PC-9 (cell line): ENCODE measurements at regions not wholly inside any gene's neighbourhood (a gene's known extent, or its start where the extent isn't known, plus 50 kb on each side); places are given as distances from the start of the nearest gene placed in this dataset.

Experiments
- EZH2 ChIP-seq: fragments of 200-600 bp; sonication (generic); IDR thresholded peaks from 2 replicates; pipeline ENCODE4 v1.8.0; 2017; ENCODE audit warnings: antibody characterized with exemption, low read depth
- TF ChIP-seq, protein P1 (sequence below): fragments of 200-600 bp; sonication (generic); conservative IDR thresholded peaks from 2 replicates; pipeline ENCODE4 v1.6.1; 2017; ENCODE audit warnings: mixed run types, antibody characterized with exemption, mild to moderate bottlenecking, moderate library complexity

- TF ChIP-seq, protein P1, sequence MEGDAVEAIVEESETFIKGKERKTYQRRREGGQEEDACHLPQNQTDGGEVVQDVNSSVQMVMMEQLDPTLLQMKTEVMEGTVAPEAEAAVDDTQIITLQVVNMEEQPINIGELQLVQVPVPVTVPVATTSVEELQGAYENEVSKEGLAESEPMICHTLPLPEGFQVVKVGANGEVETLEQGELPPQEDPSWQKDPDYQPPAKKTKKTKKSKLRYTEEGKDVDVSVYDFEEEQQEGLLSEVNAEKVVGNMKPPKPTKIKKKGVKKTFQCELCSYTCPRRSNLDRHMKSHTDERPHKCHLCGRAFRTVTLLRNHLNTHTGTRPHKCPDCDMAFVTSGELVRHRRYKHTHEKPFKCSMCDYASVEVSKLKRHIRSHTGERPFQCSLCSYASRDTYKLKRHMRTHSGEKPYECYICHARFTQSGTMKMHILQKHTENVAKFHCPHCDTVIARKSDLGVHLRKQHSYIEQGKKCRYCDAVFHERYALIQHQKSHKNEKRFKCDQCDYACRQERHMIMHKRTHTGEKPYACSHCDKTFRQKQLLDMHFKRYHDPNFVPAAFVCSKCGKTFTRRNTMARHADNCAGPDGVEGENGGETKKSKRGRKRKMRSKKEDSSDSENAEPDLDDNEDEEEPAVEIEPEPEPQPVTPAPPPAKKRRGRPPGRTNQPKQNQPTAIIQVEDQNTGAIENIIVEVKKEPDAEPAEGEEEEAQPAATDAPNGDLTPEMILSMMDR: no peak
- no peak for TF ChIP-seq EZH2
These were observed 103.3 kb downstream of the TMEM144 start for GRCh38 chr4:158313566-158313965.
